Fibroblast of skin of right quadriceps (primary cell): ENCODE measurements at regions not wholly inside any gene's neighbourhood (a gene's known extent, or its start where the extent isn't known, plus 50 kb on each side); places are given as distances from the start of the nearest gene placed in this dataset.
A peak's percentile ranks its signal among the peaks of the same experiment; 100 is the strongest.

Experiments
- DNase-seq: peaks from one replicate; pipeline ENCODE4 v3.0.0-alpha.2; 2013

DNA sequence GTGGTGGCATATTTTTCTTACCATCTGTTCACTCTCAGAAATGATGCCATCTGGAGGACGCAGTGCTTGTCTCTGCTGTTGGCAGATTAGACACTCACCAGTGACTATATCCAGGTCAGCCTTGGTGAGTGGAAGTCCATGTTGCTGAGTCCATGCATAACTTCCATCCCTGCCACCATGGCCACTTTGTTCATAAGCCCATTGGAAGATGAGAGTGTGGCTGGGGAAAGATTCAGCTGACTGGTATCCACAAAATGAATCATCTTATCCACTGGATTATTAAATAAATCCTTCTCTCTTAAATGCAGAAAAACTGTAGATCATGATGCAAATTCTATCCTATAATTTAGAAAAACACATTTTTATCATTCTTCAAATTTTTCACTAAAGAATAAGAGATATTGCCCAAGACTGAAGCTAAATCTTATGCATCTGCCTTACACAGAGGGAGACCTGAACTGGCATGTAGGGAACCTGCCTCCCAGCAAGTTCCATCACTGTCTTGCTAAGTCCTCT lies 726.9 kb downstream of the TNS3 start:
- DNase-seq: peak; percentile 91

DNA sequence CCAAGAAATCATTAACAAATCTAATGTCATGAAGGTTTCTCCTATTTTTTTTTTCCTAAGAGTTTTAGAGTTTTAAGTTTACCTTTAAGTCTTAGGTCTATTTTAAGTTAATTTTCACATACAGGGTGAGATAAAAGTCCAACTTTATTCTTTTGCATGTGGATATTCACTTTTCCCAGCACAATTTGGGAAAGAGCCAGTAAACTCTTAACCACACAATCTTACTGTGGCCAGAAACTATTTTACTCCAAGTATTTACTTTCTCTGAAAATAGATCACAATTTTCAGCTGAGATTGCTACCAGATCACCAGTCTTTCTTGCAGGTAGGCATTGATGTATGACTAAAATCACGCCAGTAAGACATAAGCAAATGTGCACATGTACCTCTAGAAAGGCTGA lies 728.5 kb downstream of the TNS3 start:
- peak; percentile 60 for DNase-seq

DNA sequence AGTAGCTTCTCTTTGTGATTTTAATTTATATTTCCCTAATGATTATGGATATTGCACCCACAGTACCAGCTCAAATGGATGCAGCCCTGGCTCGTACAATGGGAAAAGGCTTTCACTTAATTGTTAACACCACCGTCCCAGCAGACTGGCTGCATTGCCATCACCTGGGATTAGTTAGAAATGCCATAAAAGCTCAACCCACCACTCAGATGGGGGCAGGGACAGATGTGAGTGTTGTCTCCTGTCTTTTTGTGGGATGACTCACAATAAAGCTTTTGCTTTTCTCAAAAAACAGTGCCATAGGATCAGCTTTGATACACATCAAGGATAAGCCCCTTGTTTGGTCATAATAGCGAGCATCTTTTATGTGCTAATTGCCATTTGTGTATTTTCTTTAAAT lies 729.1 kb downstream of the TNS3 start:
- peak; percentile 45 for DNase-seq

DNA sequence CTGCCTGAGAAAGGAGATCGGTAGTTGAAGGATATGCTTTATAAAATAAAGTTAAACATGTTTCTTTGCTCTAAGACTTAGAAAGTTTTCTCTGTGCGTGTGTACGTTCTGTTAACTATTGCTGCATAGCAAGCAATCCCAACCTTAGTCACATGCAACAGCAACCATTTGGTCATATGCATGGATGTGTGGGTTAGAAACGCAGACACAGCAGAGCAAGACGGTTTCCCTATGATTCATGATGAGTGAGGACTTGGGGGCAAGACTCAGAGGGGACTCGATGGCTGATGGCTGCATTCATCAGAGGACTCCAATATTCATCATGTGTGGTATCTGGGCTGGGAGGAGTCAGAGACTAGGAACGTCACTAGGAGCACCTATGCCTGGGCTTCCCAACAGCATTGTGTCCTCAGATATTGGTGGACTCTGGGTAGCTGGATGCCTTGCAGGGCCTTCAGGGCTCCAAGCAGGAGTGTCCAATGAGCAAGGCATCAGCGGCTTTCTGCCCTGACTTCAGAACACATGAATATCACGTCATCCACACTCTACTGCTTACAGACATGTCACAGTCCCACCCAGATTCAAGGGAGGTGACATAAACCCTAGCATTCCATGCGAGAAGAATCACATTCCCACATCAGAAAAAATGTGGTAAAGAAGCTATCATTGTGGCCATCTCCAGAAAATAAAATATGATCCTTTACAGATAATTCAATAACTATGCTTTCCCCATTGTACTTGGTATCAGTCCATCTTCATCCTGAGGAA lies 731.2 kb downstream of the TNS3 start:
- peak; percentile 88 for DNase-seq

DNA sequence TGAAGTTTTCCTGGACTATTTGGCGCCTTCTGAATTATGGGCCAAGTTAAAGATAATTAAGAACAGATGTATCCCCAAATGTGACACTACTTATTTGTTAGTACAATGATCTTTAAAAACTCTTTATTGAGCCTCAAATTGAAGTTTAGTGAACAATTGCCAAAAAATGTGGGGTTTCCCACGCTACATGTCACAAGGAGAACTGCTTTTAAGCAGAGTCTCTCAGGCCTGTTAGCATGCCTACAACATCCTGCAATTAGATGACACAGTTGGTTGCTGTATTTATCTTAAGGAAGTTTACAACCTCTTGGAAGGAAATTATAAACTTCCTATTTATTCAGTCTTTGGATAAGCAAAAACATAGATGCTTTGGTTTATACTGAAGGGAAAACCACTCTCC lies 733.0 kb downstream of the TNS3 start:
- DNase-seq: peak; percentile 91

DNA sequence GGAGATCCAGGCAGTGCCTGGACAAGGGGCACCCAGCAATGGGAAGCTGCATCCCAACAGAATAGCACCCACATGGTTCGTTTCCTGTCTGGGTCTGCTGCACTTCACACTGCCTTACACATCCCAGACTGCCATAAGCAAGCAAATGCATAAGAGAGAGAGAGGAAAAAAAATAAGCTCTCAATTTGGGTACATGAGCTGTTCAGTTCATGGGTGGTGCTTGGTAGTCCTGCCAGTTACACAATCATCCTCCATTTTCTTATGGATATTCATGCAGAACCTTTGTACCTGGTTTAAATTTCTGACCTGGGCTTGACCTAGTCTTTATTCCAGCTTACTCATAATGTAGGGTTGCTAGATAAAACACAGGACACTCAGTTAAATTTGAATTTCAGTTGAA lies 733.6 kb downstream of the TNS3 start:
- no peak for DNase-seq

DNA sequence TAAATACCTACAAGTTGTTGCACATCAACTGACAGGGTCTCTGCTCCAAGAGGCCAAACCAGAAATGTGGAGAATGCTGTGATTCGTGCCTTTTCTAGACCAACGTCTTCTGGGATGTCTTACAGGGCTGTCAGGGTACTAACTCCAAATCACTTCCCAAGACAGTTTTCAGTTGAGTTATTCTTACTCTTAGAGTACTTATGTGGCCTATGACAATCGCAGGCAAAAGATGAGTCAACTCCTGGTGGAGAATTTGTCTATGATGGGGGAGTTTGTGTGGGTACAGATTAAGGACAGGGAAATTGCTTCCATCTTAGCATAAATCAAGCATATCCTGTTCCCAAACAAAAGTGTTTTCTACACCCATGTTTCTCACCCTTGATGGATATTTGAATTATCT lies 734.8 kb downstream of the TNS3 start:
- peak; percentile 81 for DNase-seq

DNA sequence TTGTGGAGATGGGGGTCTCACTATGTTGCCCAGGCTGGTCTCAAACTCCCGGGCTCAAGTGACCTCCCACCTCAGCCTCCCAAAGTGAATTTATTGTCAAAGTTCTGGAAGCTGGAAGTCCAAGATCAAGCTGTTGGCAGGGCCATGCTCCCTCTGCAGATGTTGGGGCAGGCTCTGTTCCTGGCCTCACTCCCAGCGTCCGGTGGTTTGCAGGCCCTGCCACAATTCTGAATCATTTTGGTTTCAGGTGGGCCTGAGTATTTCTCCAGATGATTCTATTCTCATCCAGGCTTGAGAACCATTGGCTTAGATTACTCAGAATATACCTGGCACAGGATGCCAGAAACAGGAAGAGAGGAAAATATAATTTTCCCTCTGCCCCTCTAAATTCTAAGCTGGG lies 737.4 kb downstream of the TNS3 start:
- no peak for DNase-seq

DNA sequence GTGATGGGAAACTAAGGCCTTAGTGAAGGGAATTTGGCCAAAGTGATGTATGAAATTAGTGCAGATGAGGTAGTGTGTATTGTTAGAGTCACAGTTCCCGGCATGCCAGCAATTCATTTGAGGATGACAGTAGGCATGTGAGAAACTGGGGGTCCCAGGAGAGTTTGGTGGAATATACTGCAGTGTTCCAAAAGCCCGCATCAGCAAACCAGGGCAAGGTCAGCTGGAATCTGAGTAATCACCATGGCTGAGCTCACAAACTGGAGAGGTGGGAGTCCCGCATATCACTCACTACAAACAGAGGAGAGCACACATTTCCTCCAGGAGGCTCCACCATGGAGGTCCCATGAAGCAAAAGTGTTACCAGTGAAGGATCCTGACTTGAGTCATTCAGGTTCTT lies 740.7 kb downstream of the TNS3 start:
- DNase-seq: no peak

DNA sequence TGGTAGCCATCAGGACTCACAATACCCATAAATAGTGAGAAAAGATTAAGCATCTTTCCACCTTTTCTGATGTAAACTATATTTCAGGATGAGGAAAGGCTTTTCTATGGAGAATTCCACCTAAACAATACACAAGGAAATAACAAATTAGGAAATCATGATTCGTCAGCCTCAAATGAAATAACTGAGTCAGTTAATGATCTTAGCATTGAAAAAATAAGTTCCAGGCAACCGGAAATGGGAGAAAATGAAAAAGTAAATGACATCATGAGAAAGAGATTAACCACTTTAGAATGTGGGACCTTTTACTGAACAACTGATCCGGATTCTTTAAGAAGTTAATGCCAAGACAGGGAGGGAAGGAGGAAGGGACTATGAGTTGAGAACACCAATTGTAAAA lies 742.3 kb downstream of the TNS3 start:
- DNase-seq: peak; percentile 76

DNA sequence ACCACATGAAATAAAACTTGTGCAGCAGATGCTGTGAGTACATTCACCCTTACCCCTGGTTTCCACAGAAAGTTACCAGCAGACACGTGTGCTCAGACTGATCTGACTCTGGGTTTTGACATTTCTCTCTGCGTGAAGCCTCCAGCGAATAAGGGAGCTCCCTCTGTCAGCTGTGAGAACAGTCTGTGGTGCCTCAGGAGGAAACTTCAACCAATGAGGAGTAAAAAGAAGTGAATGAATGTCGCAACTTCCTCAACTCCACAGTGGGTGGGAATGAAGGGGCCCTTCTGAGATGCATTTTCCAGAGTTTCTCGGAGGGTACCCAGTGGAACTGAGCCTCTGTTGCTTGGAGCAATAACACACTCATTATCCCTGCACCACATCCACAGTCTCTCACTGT lies 743.4 kb downstream of the TNS3 start:
- no peak for DNase-seq

DNA sequence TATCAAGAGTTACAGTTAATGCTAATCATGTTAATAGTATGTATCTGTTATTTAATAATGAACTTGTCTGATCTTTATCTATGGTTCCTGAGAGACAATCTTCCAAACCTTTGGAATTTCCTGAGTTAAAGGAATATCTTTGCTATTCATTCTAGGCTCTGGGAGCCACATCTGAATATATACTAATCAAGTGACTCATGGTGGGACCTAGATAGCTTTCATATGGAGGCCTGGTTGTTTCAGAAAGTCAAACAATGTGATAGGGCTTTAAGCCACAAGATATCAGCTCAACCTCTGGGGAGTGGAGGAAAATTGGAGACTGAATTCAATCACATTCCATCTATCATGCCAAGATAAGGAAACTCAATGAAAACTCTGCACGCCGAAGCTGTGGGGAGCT lies 746.4 kb downstream of the TNS3 start:
- DNase-seq: peak; percentile 60

DNA sequence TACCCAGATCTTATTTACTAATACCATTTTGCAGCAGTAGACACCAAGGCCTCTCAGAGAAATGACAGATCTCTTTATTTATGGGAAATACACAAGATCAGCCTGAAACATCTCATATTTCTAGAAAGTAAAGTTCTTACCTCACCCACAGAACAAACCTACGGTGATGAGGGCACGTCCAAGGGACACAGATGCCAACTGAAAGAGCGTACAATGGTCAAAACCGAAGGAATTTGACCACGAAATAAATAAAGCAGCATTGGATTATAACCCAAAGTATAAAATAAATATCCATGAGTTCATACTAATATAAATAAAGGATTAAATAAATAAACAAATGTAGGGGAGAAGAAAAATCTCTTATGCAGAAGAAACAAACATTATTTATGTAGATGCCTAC lies 747.0 kb downstream of the TNS3 start:
- no peak for DNase-seq

DNA sequence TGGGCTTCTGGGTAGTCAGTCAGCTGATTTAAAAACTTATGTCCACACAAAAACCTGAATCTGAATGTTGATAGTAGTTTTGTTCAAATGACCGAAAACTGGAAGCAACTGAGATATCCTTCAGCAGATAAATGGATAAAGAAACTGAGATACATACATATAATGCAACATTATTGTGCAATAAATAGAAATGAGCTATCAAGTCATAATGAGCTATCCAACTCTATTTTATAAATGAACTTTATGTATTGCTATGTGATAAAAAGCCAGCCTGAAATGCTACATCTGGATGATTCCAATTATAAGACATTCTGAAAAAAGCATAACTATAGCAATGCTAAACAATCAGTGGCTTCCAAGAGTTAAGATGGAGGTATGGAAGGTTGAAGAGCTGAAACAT lies 748.7 kb downstream of the TNS3 start:
- no peak for DNase-seq

DNA sequence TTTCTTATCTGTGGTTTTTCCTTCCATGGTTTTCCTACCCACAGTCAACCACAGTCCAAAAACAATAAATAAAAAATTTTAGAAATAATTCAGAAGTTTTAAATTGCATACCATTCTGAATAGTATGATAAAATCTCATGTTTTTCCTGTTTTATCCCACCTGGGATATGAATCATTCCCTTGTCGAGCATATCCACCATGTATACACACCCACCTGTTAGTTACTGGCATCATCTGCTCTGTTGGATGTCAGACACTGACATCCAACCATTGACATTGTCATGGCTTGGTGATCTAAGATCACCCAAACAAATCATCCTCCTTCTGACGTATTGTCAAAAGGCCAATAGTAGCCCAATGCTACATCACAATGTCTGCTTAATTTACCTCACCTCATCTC lies 749.8 kb downstream of the TNS3 start:
- no peak for DNase-seq

DNA sequence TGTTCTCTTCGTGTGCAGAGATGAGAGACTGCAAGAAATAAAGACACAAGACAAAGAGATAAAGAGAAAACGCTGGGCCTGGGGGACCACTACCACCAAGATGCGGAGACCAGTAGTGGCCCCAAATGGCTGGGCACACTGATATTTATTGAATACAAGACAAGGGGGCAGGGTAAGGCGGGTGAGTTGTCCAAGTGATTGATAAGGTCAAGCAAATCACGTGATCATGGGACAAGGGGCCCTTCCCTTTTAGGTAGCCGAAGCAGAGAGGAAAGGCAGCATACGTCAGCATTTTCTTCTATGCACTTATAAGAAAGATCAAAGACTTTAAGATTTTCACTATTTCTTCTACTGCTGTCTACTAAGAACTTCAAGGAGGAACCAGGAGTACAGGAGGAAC lies 762.1 kb downstream of the TNS3 start:
- no peak for DNase-seq

DNA sequence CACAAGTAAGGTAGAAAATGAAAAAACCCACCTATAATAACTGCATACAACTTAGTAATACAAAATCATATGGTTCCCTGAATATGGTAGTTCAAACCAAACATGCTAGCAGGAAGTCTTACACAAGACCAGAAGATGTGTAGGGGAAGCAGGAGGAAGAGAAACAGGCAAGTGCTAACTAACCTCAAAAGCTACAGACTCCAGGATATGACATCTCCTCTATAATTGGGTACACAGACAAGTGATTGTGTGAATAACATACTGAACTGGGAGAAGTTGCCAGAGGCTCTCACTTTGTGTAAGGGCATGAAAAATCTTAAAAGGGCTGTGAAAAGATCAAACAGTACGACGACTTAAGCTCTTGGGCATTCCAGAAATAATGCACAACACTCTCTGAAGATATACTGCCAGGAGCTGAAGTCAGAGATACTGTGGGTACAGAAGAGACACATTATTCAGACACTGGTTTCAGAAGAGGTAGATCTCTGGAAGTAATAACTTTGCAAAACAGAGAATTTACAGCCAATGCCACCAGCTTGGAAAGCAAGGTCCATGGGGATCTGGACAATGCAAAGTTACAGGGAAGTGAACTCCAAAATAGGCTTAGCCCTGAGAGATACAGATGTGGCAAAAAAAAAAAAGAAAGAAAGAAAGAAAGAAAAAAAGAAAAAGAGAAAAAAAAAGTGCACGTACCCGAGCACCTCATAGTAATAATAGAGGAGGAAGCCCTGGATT lies 767.2 kb downstream of the TNS3 start:
- peak; percentile 41 for DNase-seq

DNA sequence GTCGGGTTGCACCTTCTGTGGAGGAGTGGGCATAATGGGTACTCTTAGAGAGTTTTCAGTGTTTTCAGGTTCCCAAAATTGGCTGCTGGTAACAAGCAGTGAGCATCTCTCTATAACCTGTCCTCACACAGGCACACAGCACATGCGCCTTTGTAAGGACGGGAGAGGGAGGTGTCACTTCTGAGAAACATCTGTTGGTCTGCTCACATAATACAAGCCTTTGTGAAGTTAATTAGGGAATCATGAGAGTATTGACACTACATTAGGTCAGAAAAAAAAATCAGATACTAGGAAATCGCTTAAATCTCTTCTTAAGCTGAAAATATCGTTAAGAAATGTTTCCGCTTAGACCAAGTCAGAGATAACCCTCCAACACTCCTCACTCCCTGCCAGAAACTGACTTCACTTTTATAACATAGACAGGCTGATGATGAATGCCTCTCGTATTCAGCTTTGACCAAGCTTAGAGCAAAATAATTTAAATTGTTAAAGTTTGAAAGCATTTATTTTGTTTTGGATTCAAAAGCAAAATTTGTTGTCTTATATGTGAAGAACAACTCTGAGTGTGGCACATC lies 769.7 kb downstream of the TNS3 start:
- peak; percentile 45 for DNase-seq

DNA sequence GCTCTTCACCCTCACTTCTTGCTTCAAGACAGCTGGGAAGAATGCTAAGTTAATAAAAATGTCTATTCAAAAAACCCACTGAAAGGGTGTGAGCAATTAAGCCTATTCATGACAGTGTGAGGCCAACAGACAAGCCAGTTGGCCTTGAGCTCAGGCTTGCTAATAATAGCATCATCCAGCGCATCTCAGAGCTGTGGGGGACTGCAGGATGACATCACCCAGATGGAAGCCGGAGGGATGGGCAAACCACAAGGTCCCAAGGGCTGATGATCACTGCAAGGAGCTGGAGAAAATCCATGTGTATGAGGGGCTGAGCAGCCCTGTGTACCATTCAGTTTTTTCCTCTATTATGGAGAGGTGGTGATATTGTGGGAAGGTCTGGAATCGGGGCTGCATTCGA lies 770.4 kb downstream of the TNS3 start:
- peak; percentile 100 for DNase-seq

DNA sequence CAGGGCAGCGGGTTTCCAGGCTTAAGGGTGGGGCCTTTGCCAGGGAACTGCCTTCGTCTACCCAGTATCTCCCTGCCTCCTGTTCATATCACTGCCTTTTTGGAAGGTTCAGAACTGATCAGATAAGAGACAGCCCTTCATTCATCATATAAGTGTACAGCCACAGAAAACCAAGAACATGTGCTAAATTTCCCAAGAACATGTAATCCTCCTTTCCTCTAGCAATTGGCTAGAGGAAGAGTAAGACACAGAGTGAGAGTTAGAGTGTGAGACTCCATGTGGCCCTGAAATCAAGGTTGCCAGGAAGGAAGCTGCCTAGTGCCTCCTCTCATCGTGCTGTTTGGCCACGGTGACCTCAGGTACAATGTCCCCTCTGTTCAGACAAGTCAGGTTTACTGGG lies 770.9 kb downstream of the TNS3 start:
- no peak for DNase-seq

DNA sequence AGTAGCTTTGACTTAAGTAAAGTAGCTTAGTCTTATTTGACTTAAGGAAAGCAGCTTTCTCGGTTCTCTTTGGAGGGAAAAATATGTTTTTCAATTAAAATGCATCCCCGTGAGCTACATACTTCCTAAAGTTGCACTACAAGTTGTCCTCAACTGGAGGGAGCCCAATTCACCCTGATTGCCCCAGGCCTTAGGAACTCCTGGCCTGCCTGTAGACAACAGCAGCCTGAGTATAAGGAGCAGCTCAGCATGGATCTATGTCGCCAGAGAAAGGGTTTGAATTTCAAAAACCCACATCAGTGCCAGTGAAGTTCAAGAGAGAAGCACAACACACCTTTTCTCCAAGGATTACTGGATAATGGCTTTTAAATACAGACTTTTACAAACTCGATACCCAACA lies 772.0 kb downstream of the TNS3 start:
- DNase-seq: no peak

DNA sequence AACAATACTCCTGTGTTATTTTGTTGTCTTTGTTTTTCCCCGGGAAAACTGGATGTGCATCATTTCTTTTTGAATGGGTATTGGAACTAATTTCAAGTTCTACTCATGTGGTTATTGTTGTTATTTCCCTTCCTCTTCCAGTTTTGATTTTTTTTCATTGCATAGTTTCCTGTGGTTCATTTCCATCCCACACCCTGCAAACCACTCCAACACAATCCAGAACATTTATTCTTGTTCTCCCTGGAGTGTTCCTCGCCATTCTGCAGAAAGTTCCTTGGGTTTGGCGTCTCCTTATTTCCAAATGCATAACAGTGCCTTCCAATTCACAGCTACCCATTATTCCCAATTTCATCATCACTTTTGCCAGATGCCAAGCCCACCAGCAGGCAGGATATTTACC lies 775.1 kb downstream of the TNS3 start:
- no peak for DNase-seq

DNA sequence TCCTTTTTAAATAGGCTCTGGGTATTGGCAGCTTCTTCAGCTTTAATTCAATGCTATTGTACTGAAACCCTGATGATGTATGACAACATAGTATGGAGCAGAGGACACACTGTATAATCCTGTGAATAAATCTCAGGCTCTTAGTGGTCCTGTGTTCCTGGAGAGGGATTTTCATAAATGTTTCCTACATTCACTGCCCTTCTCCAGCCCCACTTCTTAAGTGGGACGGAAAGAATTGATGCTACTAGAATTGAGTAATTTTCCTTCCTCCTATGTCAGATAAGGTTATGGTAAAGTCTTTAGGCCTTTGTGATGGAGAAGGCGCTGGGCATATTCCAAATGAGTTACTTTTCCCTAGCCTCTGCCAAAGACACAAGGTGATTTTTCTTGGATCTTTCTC lies 779.4 kb downstream of the TNS3 start:
- no peak for DNase-seq

DNA sequence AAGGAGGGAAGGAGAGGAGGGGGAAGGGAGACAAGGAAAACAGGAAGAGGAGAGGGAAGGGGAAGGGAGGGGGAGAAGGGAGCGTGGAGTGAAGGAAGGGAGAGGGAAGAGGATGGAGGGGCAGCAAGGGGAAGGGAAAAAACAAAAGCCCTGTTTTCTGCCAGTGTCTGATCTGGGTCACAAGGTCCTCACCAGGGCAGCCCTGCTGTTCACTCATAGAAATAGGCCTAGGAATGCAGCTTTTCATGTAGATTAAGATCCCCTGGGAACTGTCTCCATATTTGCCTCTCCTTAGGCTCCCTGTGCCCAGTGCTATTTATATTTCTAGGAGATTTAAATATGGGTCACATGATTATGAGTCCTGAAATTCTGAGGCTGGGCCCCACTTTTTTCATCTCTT lies 790.7 kb downstream of the TNS3 start:
- DNase-seq: peak; percentile 61
